ENCODE measurements at regions not wholly inside any gene's neighbourhood (a gene's known extent, or its start where the extent isn't known, plus 50 kb on each side); places are given as distances from the start of the nearest gene placed in this dataset.

DNA sequence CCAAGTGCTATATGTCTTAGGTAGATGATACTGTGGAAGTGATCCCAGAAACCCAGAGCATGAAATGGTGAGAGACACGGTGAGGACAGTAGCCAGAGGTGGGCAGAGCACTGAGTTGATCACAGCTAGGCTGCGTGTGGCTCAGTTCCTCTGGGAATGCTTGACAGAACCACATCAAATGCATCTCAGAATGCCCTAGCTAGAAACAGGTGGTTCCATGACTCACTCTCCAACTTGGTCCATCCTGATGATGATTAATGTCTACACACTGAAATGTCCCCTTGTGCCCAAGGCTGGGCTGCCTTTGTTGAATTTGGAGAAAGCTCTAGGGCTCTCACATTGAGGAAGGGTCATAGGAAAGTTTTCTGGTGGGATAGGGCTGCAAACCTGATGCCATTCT is 113.6 kb downstream of the ZNF518B start (continued):
- TF ChIP-seq, protein P1, sequence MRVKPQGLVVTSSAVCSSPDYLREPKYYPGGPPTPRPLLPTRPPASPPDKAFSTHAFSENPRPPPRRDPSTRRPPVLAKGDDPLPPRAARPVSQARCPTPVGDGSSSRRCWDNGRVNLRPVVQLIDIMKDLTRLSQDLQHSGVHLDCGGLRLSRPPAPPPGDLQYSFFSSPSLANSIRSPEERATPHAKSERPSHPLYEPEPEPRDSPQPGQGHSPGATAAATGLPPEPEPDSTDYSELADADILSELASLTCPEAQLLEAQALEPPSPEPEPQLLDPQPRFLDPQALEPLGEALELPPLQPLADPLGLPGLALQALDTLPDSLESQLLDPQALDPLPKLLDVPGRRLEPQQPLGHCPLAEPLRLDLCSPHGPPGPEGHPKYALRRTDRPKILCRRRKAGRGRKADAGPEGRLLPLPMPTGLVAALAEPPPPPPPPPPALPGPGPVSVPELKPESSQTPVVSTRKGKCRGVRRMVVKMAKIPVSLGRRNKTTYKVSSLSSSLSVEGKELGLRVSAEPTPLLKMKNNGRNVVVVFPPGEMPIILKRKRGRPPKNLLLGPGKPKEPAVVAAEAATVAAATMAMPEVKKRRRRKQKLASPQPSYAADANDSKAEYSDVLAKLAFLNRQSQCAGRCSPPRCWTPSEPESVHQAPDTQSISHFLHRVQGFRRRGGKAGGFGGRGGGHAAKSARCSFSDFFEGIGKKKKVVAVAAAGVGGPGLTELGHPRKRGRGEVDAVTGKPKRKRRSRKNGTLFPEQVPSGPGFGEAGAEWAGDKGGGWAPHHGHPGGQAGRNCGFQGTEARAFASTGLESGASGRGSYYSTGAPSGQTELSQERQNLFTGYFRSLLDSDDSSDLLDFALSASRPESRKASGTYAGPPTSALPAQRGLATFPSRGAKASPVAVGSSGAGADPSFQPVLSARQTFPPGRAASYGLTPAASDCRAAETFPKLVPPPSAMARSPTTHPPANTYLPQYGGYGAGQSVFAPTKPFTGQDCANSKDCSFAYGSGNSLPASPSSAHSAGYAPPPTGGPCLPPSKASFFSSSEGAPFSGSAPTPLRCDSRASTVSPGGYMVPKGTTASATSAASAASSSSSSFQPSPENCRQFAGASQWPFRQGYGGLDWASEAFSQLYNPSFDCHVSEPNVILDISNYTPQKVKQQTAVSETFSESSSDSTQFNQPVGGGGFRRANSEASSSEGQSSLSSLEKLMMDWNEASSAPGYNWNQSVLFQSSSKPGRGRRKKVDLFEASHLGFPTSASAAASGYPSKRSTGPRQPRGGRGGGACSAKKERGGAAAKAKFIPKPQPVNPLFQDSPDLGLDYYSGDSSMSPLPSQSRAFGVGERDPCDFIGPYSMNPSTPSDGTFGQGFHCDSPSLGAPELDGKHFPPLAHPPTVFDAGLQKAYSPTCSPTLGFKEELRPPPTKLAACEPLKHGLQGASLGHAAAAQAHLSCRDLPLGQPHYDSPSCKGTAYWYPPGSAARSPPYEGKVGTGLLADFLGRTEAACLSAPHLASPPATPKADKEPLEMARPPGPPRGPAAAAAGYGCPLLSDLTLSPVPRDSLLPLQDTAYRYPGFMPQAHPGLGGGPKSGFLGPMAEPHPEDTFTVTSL (CRISPR knock-in tag; IDR thresholded peaks at IDR 0.05; ENCODE audit: borderline replicate concordance): no peak
- no peak for TF ChIP-seq YY1 (IDR thresholded peaks at IDR 0.05; ENCODE audit: insufficient read depth, insufficient replicate concordance, low read depth, low read length)
- TF ChIP-seq, protein P2, sequence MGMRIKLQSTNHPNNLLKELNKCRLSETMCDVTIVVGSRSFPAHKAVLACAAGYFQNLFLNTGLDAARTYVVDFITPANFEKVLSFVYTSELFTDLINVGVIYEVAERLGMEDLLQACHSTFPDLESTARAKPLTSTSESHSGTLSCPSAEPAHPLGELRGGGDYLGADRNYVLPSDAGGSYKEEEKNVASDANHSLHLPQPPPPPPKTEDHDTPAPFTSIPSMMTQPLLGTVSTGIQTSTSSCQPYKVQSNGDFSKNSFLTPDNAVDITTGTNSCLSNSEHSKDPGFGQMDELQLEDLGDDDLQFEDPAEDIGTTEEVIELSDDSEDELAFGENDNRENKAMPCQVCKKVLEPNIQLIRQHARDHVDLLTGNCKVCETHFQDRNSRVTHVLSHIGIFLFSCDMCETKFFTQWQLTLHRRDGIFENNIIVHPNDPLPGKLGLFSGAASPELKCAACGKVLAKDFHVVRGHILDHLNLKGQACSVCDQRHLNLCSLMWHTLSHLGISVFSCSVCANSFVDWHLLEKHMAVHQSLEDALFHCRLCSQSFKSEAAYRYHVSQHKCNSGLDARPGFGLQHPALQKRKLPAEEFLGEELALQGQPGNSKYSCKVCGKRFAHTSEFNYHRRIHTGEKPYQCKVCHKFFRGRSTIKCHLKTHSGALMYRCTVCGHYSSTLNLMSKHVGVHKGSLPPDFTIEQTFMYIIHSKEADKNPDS (CRISPR knock-in tag; IDR thresholded peaks at IDR 0.05): no peak
- no peak for TF ChIP-seq CENPBD1 (CRISPR knock-in tag; IDR thresholded peaks at IDR 0.05; ENCODE audit: borderline replicate concordance, low read depth)
- no peak for TF ChIP-seq ZNF788 (CRISPR knock-in tag; IDR thresholded peaks at IDR 0.05; ENCODE audit: borderline replicate concordance)
- TF ChIP-seq ZKSCAN8 (CRISPR knock-in tag; IDR thresholded peaks at IDR 0.05; ENCODE audit: borderline replicate concordance): no peak
- TF ChIP-seq ZNF549 (CRISPR knock-in tag; IDR thresholded peaks at IDR 0.05): no peak
- no peak for TF ChIP-seq SAP130 (CRISPR knock-in tag; IDR thresholded peaks at IDR 0.05; ENCODE audit: low read depth)
